GM19397 (cell line): ENCODE measurements at regions not wholly inside any gene's neighbourhood (a gene's known extent, or its start where the extent isn't known, plus 50 kb on each side); places are given as distances from the start of the nearest gene placed in this dataset.

ENCODE experiments used
- ATAC-seq: cut with Tn5 transposase; IDR thresholded peaks from one replicate; pipeline ENCODE4 v1.9.1; 2021; ENCODE audit warnings: mild to moderate bottlenecking, moderate library complexity; ENCODE audit not compliant: unreplicated experiment

- ATAC-seq: no peak
Measured at GRCh38 chr13:83229574-83230305, 652.5 kb downstream of the SLITRK1 start.

GRCh38 chr13:83223546-83223945 is 658.7 kb downstream of the SLITRK1 start:
- no peak for ATAC-seq

- ATAC-seq: no peak
Measured at GRCh38 chr13:83221813-83222241, 660.4 kb downstream of the SLITRK1 start.

GRCh38 chr13:83221256-83221655 is 661.0 kb downstream of the SLITRK1 start:
- no peak for ATAC-seq

- no peak for ATAC-seq
Measured at GRCh38 chr13:83220241-83220640, 662.0 kb downstream of the SLITRK1 start.

GRCh38 chr13:83219832-83220231 is 662.4 kb downstream of the SLITRK1 start:
- ATAC-seq: no peak

- ATAC-seq: no peak
Measured at GRCh38 chr13:83216479-83217245, 665.6 kb downstream of the SLITRK1 start.

- no peak for ATAC-seq
Measured at GRCh38 chr13:83215627-83216026, 666.6 kb downstream of the SLITRK1 start.

GRCh38 chr13:83214452-83214851 is 667.8 kb downstream of the SLITRK1 start:
- no peak for ATAC-seq

GRCh38 chr13:83211301-83211700 is 671.0 kb downstream of the SLITRK1 start:
- ATAC-seq: no peak

GRCh38 chr13:83204886-83205285 is 677.4 kb downstream of the SLITRK1 start:
- no peak for ATAC-seq

GRCh38 chr13:83201506-83201905 is 680.8 kb downstream of the SLITRK1 start:
- ATAC-seq: no peak

- ATAC-seq: no peak
Measured at GRCh38 chr13:83197316-83197715, 685.0 kb downstream of the SLITRK1 start.

- no peak for ATAC-seq
Measured at GRCh38 chr13:83190020-83190419, 692.3 kb downstream of the SLITRK1 start.

GRCh38 chr13:83184819-83185218 is 697.5 kb downstream of the SLITRK1 start:
- ATAC-seq: no peak

GRCh38 chr13:83184150-83184475 is 698.2 kb downstream of the SLITRK1 start:
- no peak for ATAC-seq

GRCh38 chr13:83183439-83184149 is 698.7 kb downstream of the SLITRK1 start:
- ATAC-seq: no peak

GRCh38 chr13:83182845-83183244 is 699.4 kb downstream of the SLITRK1 start:
- ATAC-seq: no peak

- no peak for ATAC-seq
Measured at GRCh38 chr13:83178008-83178407, 704.3 kb downstream of the SLITRK1 start.

GRCh38 chr13:83168590-83168989 is 713.7 kb downstream of the SLITRK1 start:
- no peak for ATAC-seq

GRCh38 chr13:83167203-83167602 is 715.1 kb downstream of the SLITRK1 start:
- no peak for ATAC-seq

- ATAC-seq: no peak
Measured at GRCh38 chr13:83166550-83166949, 715.7 kb downstream of the SLITRK1 start.
